Ascending aorta (tissue), 2 donors: ENCODE measurements at regions not wholly inside any gene's neighbourhood (a gene's known extent, or its start where the extent isn't known, plus 50 kb on each side); places are given as distances from the start of the nearest gene placed in this dataset.

Experiments used
- DNase-seq, 2 donors: peaks; one replicate each; pipeline ENCODE4 v3.0.0-alpha.2; 2019; ENCODE audit warnings: low spot score in 2 of 2
- H3K27ac ChIP-seq, 2 donors: fragments of 200-600 bp; sonication (generic); one replicate each; pipeline ENCODE4 v1.5.1; 2016 to 2017; ENCODE audit warnings: mild to moderate bottlenecking in 1 of 2
- H3K27me3 ChIP-seq: fragments of 200-600 bp; sonication (generic); one replicate; pipeline ENCODE4 v1.5.1; 2017
- H3K36me3 ChIP-seq, 2 donors: fragments of 200-600 bp; sonication (generic); one replicate each; pipeline ENCODE4 v1.5.1; 2016
- H3K4me1 ChIP-seq, 2 donors: fragments of 200-600 bp; sonication (generic); one replicate each; pipeline ENCODE4 v1.5.1; 2016 to 2017; ENCODE audit warnings: mild to moderate bottlenecking in 1 of 2
- H3K4me3 ChIP-seq, 2 donors: fragments of 200-600 bp; sonication (generic); one replicate each; pipeline ENCODE4 v1.5.1; 2016 to 2017; ENCODE audit warnings: mild to moderate bottlenecking in 1 of 2
- H3K9me3 ChIP-seq, 2 donors: fragments of 200-600 bp; sonication (generic); one replicate each; pipeline ENCODE4 v1.5.1; 2016
- CTCF ChIP-seq, 3 experiments: fragments of 200-600 bp in 2 of 3; fragments of 450-650 bp in 1 of 3; sonication (generic) in 2 of 3; IDR thresholded peaks; one replicate each; pipeline ENCODE4 v1.5.1; 2016 to 2019; ENCODE audit warnings: antibody characterized with exemption in 3 of 3, mild to moderate bottlenecking in 1 of 3, moderate library complexity in 1 of 3
- intact Hi-C: fragments of 100-400 bp; cut with DNase I; formaldehyde crosslinking; loops from one replicate; pipeline ENCODE4 v1.15.1; 2023

- Histone ChIP-seq H3K9me3 (no peaks in the 10 kb centered on the region), H3K4me3 (no peak overlapping the region), H3K36me3 (no peaks in the 10 kb centered on the region), H3K27ac (no peak overlapping the region), H3K4me1 (no peaks in the 10 kb centered on the region), H3K27me3 (no peaks in the 10 kb centered on the region)
- intact Hi-C loops = no loop called here
- TF ChIP-seq CTCF (IDR thresholded peaks at IDR 0.05) = no peak
- no peak for DNase-seq
These were observed 608.9 kb downstream of the C6orf118 start for GRCh38 chr6:164700497-164700896.

- Histone ChIP-seq H3K27ac (no peak overlapping the region), H3K27me3 (no peaks in the 10 kb centered on the region), H3K4me3 (no peak overlapping the region), H3K9me3 (no peaks in the 10 kb centered on the region), H3K4me1 (no peaks in the 10 kb centered on the region), H3K36me3 (no peaks in the 10 kb centered on the region)
- intact Hi-C loops = no loop called here
- no peak for DNase-seq
- TF ChIP-seq CTCF (IDR thresholded peaks at IDR 0.05) = no peak
These were observed 613.5 kb downstream of the C6orf118 start for GRCh38 chr6:164695896-164696295.

GRCh38 chr6:164694386-164694785 lies 615.0 kb downstream of the C6orf118 start:
- TF ChIP-seq CTCF (IDR thresholded peaks at IDR 0.05) = no peak
- H3K4me3 ChIP-seq = no peak overlapping the region
- H3K9me3 ChIP-seq = no peaks in the 10 kb centered on the region
- DNase-seq = no peak
- no peaks in the 10 kb centered on the region for H3K27me3 ChIP-seq
- no peaks in the 10 kb centered on the region for H3K4me1 ChIP-seq
- H3K36me3 ChIP-seq = no peaks in the 10 kb centered on the region
- intact Hi-C loops = no loop called here
- no peak overlapping the region for H3K27ac ChIP-seq

GRCh38 chr6:164693944-164694343 lies 615.5 kb downstream of the C6orf118 start:
- no peak for TF ChIP-seq CTCF (IDR thresholded peaks at IDR 0.05)
- no peaks in the 10 kb centered on the region for H3K27me3 ChIP-seq
- H3K4me3 ChIP-seq = no peak overlapping the region
- intact Hi-C loops = no loop called here
- no peaks in the 10 kb centered on the region for H3K9me3 ChIP-seq
- DNase-seq = no peak
- H3K36me3 ChIP-seq = no peaks in the 10 kb centered on the region
- H3K4me1 ChIP-seq = no peaks in the 10 kb centered on the region
- no peak overlapping the region for H3K27ac ChIP-seq

GRCh38 chr6:164692772-164693510 lies 616.5 kb downstream of the C6orf118 start:
- no peaks in the 10 kb centered on the region for H3K9me3 ChIP-seq
- no peak for DNase-seq
- intact Hi-C loops = no loop called here
- no peaks in the 10 kb centered on the region for H3K36me3 ChIP-seq
- no peaks in the 10 kb centered on the region for H3K4me1 ChIP-seq
- H3K27ac ChIP-seq = no peak overlapping the region
- H3K4me3 ChIP-seq = no peak overlapping the region
- TF ChIP-seq CTCF (IDR thresholded peaks at IDR 0.05) = no peak
- no peaks in the 10 kb centered on the region for H3K27me3 ChIP-seq
